ENCODE measurements at regions not wholly inside any gene's neighbourhood (a gene's known extent, or its start where the extent isn't known, plus 50 kb on each side); places are given as distances from the start of the nearest gene placed in this dataset.

DNA sequence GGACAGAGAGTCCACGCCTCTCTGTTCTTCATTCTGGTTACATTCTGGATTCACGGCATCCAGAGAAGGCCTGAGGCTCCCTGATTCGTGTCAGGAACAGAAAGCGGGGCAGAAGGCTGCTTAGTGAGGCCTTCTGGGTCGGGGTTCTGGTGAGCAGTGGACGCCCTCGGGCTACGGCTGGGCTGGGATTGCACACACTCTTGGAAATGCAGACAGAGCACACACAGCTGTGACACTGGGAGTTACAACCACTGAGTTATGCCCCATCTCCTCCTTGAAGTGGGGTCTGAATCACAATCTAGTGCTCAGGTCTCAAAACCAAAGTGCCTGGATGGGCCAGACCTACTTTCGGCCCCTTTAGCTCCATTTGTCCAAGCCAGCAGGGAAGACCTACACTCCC is 156.9 kb upstream of the GDF10 start:
- peaks cover 12% of the 10 kb centered on the region for H3K4me1 ChIP-seq (ENCODE audit: low read depth)
- TF ChIP-seq, protein P1, sequence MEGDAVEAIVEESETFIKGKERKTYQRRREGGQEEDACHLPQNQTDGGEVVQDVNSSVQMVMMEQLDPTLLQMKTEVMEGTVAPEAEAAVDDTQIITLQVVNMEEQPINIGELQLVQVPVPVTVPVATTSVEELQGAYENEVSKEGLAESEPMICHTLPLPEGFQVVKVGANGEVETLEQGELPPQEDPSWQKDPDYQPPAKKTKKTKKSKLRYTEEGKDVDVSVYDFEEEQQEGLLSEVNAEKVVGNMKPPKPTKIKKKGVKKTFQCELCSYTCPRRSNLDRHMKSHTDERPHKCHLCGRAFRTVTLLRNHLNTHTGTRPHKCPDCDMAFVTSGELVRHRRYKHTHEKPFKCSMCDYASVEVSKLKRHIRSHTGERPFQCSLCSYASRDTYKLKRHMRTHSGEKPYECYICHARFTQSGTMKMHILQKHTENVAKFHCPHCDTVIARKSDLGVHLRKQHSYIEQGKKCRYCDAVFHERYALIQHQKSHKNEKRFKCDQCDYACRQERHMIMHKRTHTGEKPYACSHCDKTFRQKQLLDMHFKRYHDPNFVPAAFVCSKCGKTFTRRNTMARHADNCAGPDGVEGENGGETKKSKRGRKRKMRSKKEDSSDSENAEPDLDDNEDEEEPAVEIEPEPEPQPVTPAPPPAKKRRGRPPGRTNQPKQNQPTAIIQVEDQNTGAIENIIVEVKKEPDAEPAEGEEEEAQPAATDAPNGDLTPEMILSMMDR (IDR thresholded peaks at IDR 0.05; ENCODE audit: low read depth, low read length) = no peak

DNA sequence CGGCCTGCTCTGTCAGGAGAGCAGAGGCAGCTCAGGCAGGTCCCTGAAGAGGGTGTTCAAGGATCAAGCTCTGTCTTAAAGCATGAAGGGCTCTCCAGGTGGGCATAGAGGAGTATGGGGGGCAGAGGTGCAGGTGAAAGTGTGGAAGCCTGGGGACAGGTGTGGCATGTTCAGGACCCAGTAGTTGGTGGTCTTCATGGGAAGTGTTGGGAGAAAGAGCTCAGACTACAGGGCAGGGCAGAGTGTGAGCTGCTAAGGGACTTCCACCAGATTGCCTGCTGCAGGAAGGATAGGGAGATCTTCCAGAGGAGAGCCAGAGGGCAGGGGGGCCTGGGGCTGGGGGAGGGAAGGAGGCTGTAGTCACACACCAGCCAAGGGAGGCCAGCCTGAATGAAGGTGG is 156.5 kb upstream of the GDF10 start:
- no peak for DNase-seq (ENCODE audit: low read depth in 1 of 2, low spot score in 1 of 2)
- no peak overlapping the region for H3K4me3 ChIP-seq
- no peaks in the 10 kb centered on the region for H3K36me3 ChIP-seq
- no peaks in the 10 kb centered on the region for H3K27me3 ChIP-seq
- H3K4me1 ChIP-seq (ENCODE audit: low read depth) = peaks cover 12% of the 10 kb centered on the region
- H3K27ac ChIP-seq = no peak overlapping the region
- TF ChIP-seq, protein P1 (IDR thresholded peaks at IDR 0.05; ENCODE audit: low read depth, low read length) = no peak
- H3K9me3 ChIP-seq (ENCODE audit: low read depth) = no peaks in the 10 kb centered on the region

More for the DNA sequence above, 156.9 kb upstream of the GDF10 start:
- Histone ChIP-seq H3K36me3 (no peaks in the 10 kb centered on the region), H3K27ac (no peak overlapping the region), H3K27me3 (no peaks in the 10 kb centered on the region), H3K4me3 (no peak overlapping the region), H3K9me3 (ENCODE audit: low read depth) (no peaks in the 10 kb centered on the region)
- DNase-seq (ENCODE audit: low read depth in 1 of 2, low spot score in 1 of 2) = no peak

DNA sequence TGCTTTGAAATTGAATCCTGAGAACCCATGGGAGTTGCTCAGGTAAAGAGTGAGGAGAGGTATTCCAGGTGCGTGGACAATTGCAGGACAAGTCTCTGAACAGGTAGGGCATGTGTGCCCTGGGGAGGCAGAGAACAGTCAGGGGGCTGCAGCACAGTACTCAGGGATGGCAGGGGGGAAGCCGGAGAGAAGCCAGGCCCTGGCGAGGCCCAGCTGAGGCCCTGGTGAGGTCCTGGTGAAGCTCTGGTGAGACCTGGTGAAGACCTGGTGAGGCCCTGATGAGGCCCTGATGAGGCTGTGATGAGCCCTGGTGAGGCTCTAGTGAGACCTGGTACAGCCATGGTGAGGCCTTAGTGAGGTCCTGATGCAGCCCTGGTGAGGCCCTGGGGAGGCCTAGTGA is 155.5 kb upstream of the GDF10 start:
- Histone ChIP-seq H3K4me3 (no peak overlapping the region), H3K9me3 (ENCODE audit: low read depth) (no peaks in the 10 kb centered on the region), H3K36me3 (no peaks in the 10 kb centered on the region), H3K27me3 (no peaks in the 10 kb centered on the region), H3K27ac (no peak overlapping the region), H3K4me1 (ENCODE audit: low read depth) (peaks cover 7% of the 10 kb centered on the region)
- TF ChIP-seq, protein P1 (IDR thresholded peaks at IDR 0.05; ENCODE audit: low read depth, low read length) = no peak
- no peak for DNase-seq (ENCODE audit: low read depth in 1 of 2, low spot score in 1 of 2)

DNA sequence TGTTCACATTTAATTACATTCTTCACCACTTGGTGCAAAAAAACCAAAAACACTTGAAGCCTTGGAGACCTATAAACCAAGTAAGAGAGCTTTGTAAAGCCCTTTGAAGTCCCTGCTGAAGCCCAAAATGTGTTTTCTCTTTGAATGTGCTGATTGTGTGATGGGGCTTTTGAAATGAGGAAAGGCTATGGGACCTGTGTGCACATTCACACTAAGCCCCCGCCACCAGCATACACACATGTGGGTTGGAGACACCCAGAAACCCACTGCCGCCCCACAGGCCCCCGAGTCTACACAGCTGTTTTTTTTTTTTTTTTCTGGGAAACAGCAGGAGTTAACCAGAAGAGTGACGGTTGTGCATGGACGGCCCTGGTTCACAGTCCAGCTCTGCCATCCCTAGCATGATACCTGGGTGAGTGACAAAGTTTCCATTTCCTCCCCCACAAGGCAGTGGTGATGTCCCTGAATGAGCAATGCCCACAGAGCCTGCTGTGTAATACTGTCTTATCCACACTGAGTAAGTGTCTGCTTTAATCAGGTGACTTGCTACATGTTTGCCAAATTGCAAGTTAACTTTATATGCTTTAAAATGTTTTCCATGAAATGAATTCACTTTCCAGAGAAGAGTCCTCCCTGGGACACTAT is 154.6 kb upstream of the GDF10 start:
- DNase-seq (ENCODE audit: low read depth in 1 of 2, low spot score in 1 of 2) = no peak
- Histone ChIP-seq H3K36me3 (no peaks in the 10 kb centered on the region), H3K9me3 (ENCODE audit: low read depth) (no peaks in the 10 kb centered on the region), H3K27ac (no peak overlapping the region), H3K4me1 (ENCODE audit: low read depth) (peaks cover 5% of the 10 kb centered on the region), H3K27me3 (no peaks in the 10 kb centered on the region), H3K4me3 (no peak overlapping the region)
- TF ChIP-seq, protein P1 (IDR thresholded peaks at IDR 0.05; ENCODE audit: low read depth, low read length) = no peak

DNA sequence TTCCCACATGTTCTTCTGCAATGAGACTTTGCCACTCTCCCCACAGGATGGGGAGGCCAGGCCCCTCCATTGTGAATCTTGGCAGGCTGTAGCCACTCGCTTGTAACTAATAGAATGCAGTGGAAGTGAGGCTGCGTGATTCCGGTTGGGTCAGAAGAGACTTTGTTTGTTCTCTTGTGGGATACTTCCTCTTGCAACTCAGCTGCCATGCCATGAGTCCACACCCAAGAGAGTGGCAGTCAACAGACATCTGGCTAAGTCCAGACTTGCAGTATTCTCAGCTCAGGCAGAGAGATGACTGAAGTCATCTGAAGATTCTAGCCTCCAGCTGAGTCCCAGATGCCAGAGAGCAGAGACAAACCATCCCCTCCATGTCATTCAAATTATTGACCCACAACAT is 153.4 kb upstream of the GDF10 start:
- no peaks in the 10 kb centered on the region for H3K9me3 ChIP-seq (ENCODE audit: low read depth)
- no peaks in the 10 kb centered on the region for H3K27me3 ChIP-seq
- no peaks in the 10 kb centered on the region for H3K36me3 ChIP-seq
- no peak overlapping the region for H3K4me3 ChIP-seq
- no peaks in the 10 kb centered on the region for H3K4me1 ChIP-seq (ENCODE audit: low read depth)
- H3K27ac ChIP-seq = no peak overlapping the region
- DNase-seq (ENCODE audit: low read depth in 1 of 2, low spot score in 1 of 2) = no peak
- TF ChIP-seq, protein P1 (IDR thresholded peaks at IDR 0.05; ENCODE audit: low read depth, low read length) = no peak
